HL-60 (cell line): ENCODE measurements at regions not wholly inside any gene's neighbourhood (a gene's known extent, or its start where the extent isn't known, plus 50 kb on each side); places are given as distances from the start of the nearest gene placed in this dataset.

Source experiments
- POLR2AphosphoS5 ChIP-seq: IDR thresholded peaks from 2 replicates; pipeline ENCODE4 v1.6.1; 2012; ENCODE audit warnings: low read depth
- TF ChIP-seq, protein P1 (sequence below): IDR thresholded peaks from one replicate; pipeline ENCODE4 v1.5.1; 2011; ENCODE audit warnings: low read length, control low read depth, inconsistent platforms; ENCODE audit not compliant: insufficient read depth

GRCh38 chr2:8253781-8254180 lies 428.1 kb upstream of the ID2 start:
- TF ChIP-seq, protein P1, sequence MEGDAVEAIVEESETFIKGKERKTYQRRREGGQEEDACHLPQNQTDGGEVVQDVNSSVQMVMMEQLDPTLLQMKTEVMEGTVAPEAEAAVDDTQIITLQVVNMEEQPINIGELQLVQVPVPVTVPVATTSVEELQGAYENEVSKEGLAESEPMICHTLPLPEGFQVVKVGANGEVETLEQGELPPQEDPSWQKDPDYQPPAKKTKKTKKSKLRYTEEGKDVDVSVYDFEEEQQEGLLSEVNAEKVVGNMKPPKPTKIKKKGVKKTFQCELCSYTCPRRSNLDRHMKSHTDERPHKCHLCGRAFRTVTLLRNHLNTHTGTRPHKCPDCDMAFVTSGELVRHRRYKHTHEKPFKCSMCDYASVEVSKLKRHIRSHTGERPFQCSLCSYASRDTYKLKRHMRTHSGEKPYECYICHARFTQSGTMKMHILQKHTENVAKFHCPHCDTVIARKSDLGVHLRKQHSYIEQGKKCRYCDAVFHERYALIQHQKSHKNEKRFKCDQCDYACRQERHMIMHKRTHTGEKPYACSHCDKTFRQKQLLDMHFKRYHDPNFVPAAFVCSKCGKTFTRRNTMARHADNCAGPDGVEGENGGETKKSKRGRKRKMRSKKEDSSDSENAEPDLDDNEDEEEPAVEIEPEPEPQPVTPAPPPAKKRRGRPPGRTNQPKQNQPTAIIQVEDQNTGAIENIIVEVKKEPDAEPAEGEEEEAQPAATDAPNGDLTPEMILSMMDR, result no peak
- no peak for TF ChIP-seq POLR2AphosphoS5
